NB4 (cell line): ENCODE measurements at regions not wholly inside any gene's neighbourhood (a gene's known extent, or its start where the extent isn't known, plus 50 kb on each side); places are given as distances from the start of the nearest gene placed in this dataset.

Experiments
- CTCF ChIP-seq: IDR thresholded peaks from one replicate; pipeline ENCODE4 v1.5.1; 2012; ENCODE audit warnings: low read depth, low read length
- POLR2A ChIP-seq: IDR thresholded peaks from 2 replicates; pipeline ENCODE4 v1.6.1; 2011; ENCODE audit warnings: mild to moderate bottlenecking; ENCODE audit not compliant: insufficient read length; ENCODE audit errors: extremely low read depth

GRCh38 chr13:60765700-60766411 lies 368.8 kb downstream of the TDRD3 start:
- TF ChIP-seq CTCF (no peak), POLR2A (no peak)
